ENCODE measurements at regions not wholly inside any gene's neighbourhood (a gene's known extent, or its start where the extent isn't known, plus 50 kb on each side); places are given as distances from the start of the nearest gene placed in this dataset.

- TF ChIP-seq, protein P1, sequence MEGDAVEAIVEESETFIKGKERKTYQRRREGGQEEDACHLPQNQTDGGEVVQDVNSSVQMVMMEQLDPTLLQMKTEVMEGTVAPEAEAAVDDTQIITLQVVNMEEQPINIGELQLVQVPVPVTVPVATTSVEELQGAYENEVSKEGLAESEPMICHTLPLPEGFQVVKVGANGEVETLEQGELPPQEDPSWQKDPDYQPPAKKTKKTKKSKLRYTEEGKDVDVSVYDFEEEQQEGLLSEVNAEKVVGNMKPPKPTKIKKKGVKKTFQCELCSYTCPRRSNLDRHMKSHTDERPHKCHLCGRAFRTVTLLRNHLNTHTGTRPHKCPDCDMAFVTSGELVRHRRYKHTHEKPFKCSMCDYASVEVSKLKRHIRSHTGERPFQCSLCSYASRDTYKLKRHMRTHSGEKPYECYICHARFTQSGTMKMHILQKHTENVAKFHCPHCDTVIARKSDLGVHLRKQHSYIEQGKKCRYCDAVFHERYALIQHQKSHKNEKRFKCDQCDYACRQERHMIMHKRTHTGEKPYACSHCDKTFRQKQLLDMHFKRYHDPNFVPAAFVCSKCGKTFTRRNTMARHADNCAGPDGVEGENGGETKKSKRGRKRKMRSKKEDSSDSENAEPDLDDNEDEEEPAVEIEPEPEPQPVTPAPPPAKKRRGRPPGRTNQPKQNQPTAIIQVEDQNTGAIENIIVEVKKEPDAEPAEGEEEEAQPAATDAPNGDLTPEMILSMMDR (conservative IDR thresholded peaks at IDR 0.05; ENCODE audit: low read depth, low read length), result no peak
- TF ChIP-seq EZH2 (IDR thresholded peaks at IDR 0.05; ENCODE audit: low read length, unreplicated experiment) (no peak), EZH2phosphoT487 (IDR thresholded peaks at IDR 0.05; ENCODE audit: borderline replicate concordance, low read length) (no peak)
These were observed 528.6 kb upstream of the CLINT1 start for GRCh38 chr5:158387499-158387898.

All from PC-3 (cell line).